Mucosa of descending colon (tissue), 3 donors: ENCODE measurements at regions not wholly inside any gene's neighbourhood (a gene's known extent, or its start where the extent isn't known, plus 50 kb on each side); places are given as distances from the start of the nearest gene placed in this dataset.
"Not testable (repeated sequence)": the region's sequence is repeated elsewhere in the genome, so short reads cannot be mapped to it uniquely, and the experiment has no call there.

Experiments used
- ATAC-seq: fragments of 200-7000 bp; cut with Tn5 transposase; one replicate; pipeline ENCODE4 v1.9.1; 2020; ENCODE audit warnings: mild to moderate bottlenecking, moderate library complexity
- DNase-seq, 3 donors: peaks; one replicate each; pipeline ENCODE4 v3.0.0-alpha.2; 2020
- H3K36me3 ChIP-seq: fragments of 200-600 bp; one replicate; pipeline ENCODE4 v1.8.0; 2021; ENCODE audit warnings: low read depth, mild to moderate bottlenecking
- H3K4me1 ChIP-seq: fragments of 200-600 bp; one replicate; pipeline ENCODE4 v1.8.0; 2021; ENCODE audit warnings: low read depth, mild to moderate bottlenecking
- H3K4me3 ChIP-seq: fragments of 200-600 bp; one replicate; pipeline ENCODE4 v1.8.0; 2021; ENCODE audit warnings: mild to moderate bottlenecking
- H3K9me3 ChIP-seq: fragments of 200-600 bp; one replicate; pipeline ENCODE4 v1.8.0; 2021; ENCODE audit warnings: mild to moderate bottlenecking
- intact Hi-C, 2 donors: fragments of 100-400 bp; cut with DNase I in 1 of 2; cut with micrococcal nuclease in 1 of 2; formaldehyde crosslinking; loops; one replicate each; pipeline versions ENCODE4 v1.11.0 to v1.11.1; 2022; cut with DNase I, micrococcal nuclease
- TF ChIP-seq, protein P1 (sequence below): fragments of 200-600 bp; IDR thresholded peaks from one replicate; pipeline ENCODE4 v1.8.0; 2022; ENCODE audit warnings: antibody characterized with exemption, mild to moderate bottlenecking
- donor health status: DM: no; HTN: no; CAD: no; lungs with moderate emphysema.
- donor health status: DM: no; HTN: no; CAD: no.
- donor health status: DM: no; HTN: yes; CAD: no.

- H3K36me3 ChIP-seq, result no peaks in the 10 kb centered on the region
- no peak for ATAC-seq
- intact Hi-C loops, result no loop called here
These were observed 179.7 kb downstream of the ANKRD7 start for GRCh38 chr7:118404211-118404610.

GRCh38 chr7:118418433-118418832, 193.9 kb downstream of the ANKRD7 start:
- Histone ChIP-seq H3K4me3 (no peak overlapping the region), H3K9me3 (no peaks in the 10 kb centered on the region), H3K36me3 (no peaks in the 10 kb centered on the region), H3K4me1 (no peaks in the 10 kb centered on the region)
- intact Hi-C loops, result no loop called here
- TF ChIP-seq, protein P1, sequence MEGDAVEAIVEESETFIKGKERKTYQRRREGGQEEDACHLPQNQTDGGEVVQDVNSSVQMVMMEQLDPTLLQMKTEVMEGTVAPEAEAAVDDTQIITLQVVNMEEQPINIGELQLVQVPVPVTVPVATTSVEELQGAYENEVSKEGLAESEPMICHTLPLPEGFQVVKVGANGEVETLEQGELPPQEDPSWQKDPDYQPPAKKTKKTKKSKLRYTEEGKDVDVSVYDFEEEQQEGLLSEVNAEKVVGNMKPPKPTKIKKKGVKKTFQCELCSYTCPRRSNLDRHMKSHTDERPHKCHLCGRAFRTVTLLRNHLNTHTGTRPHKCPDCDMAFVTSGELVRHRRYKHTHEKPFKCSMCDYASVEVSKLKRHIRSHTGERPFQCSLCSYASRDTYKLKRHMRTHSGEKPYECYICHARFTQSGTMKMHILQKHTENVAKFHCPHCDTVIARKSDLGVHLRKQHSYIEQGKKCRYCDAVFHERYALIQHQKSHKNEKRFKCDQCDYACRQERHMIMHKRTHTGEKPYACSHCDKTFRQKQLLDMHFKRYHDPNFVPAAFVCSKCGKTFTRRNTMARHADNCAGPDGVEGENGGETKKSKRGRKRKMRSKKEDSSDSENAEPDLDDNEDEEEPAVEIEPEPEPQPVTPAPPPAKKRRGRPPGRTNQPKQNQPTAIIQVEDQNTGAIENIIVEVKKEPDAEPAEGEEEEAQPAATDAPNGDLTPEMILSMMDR, result no peak
- DNase-seq (no peak), ATAC-seq (peak; percentile 43)

More at GRCh38 chr7:118404211-118404610, 179.7 kb downstream of the ANKRD7 start:
- TF ChIP-seq, protein P1, result no peak
- DNase-seq, result no peak
- no peaks in the 10 kb centered on the region for H3K9me3 ChIP-seq
- no peak overlapping the region for H3K4me3 ChIP-seq
- no peaks in the 10 kb centered on the region for H3K4me1 ChIP-seq

DNA sequence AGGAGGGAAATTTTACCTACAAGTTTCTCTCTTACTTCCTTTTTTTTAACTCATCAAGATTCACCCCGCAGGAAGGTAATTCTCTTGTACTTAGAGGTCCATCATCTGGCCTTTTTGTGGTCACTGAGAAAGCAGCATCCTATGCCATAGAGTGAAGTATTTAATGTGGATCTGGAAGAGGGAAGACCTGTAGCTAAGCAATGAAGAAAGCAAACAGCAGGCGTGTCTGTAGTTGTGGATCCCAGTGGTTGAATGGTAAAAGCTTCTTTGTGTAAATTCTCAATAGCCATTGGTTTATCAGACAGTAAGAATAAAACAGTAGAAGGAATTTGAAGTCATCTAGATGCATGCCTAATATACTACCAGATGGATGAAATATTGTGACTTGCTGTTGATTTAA, 196.4 kb downstream of the ANKRD7 start:
- Histone ChIP-seq H3K4me3 (no peak overlapping the region), H3K36me3 (no peaks in the 10 kb centered on the region), H3K9me3 (no peaks in the 10 kb centered on the region), H3K4me1 (no peaks in the 10 kb centered on the region)
- ATAC-seq (no peak), DNase-seq (no peak)
- intact Hi-C loops, result no loop called here
- TF ChIP-seq, protein P1, result no peak

DNA sequence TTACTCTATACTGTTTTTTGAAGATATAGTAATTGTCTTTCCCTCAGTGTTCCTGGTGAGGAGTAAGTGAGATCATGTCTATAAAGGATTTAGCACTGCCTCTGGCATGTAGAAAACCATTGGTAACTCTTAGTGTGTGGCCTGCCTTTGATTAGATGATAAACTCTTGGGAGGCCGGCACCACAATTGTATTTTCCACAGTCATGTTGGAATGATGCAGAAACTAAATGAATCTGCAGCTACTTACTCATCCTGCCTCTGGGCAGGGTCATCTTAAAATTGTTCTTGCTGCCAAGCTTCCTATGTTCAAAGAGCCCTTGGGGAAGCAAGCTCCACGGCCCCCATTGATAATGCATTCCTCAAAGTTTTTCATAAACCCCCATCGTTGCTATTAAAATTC, 204.6 kb downstream of the ANKRD7 start:
- no peak overlapping the region for H3K4me3 ChIP-seq
- H3K4me1 ChIP-seq, result no peaks in the 10 kb centered on the region
- DNase-seq, result no peak
- TF ChIP-seq, protein P1, result no peak
- intact Hi-C loops, result no loop called here
- H3K9me3 ChIP-seq, result no peaks in the 10 kb centered on the region
- H3K36me3 ChIP-seq, result no peaks in the 10 kb centered on the region
- no peak for ATAC-seq

- DNase-seq, result no peak
- ATAC-seq, result no peak
- TF ChIP-seq, protein P1, result no peak
- H3K4me3 ChIP-seq, result no peak overlapping the region
- H3K4me1 ChIP-seq, result no peaks in the 10 kb centered on the region
- no peaks in the 10 kb centered on the region for H3K36me3 ChIP-seq
- intact Hi-C loops, result no loop called here
- H3K9me3 ChIP-seq, result no peaks in the 10 kb centered on the region
These were observed 212.2 kb downstream of the ANKRD7 start for GRCh38 chr7:118436663-118437062.

GRCh38 chr7:118449030-118449429, 224.5 kb downstream of the ANKRD7 start:
- H3K4me3 ChIP-seq, ATAC-seq, H3K36me3 ChIP-seq, H3K9me3 ChIP-seq, DNase-seq, intact Hi-C loops, H3K4me1 ChIP-seq: not testable (repeated sequence)
